ENCODE measurements at regions not wholly inside any gene's neighbourhood (a gene's known extent, or its start where the extent isn't known, plus 50 kb on each side); places are given as distances from the start of the nearest gene placed in this dataset.

- TF ChIP-seq POLR2A (IDR thresholded peaks at IDR 0.05) (no peak), CTCF (IDR thresholded peaks at IDR 0.05) (no peak)
Observed at GRCh38 chr1:87989346-87989745, 660.7 kb downstream of the LMO4 start.
